HCT116 (cell line): ENCODE measurements at regions not wholly inside any gene's neighbourhood (a gene's known extent, or its start where the extent isn't known, plus 50 kb on each side); places are given as distances from the start of the nearest gene placed in this dataset.

Experiments
- ATAC-seq: fragments of 200-7000 bp; cut with Tn5 transposase; 2 replicates; pipeline ENCODE4 v1.9.1; 2020; ENCODE audit warnings: mild to moderate bottlenecking, moderate library complexity
- BruUV-seq: library from RNA; stranded (reverse); fragments of 400-500 nt; replicated peaks from 2 replicates; lab custom pipeline; 2021; lab: Mats Ljungman, UMichigan
- CTCF ChIA-PET: fragments of 300-600 bp; sonication (Branson Sonifier 250); formaldehyde crosslinking; loops from one replicate; lab custom pipeline; 2021; ENCODE audit warnings: antibody characterized with exemption; lab: Charles Lee
- POLR2A ChIA-PET: fragments of 300-600, 350-600 bp; sonication (Branson Sonifier 250); formaldehyde crosslinking; loops from one replicate; lab custom pipeline; 2021; ENCODE audit warnings: antibody characterized with exemption; lab: Charles Lee
- RAD21 ChIA-PET, 2 experiments: fragments of 300-600 bp; sonication (Branson Sonifier 250); formaldehyde crosslinking; loops; one replicate each; lab custom pipeline; 2023; ENCODE audit warnings: low total read pairs in 2 of 2; ENCODE audit not compliant: uncharacterized antibody in 2 of 2, unreplicated experiment in 2 of 2, low non-redundant PET in 1 of 2; lab: Charles Lee
- DNase-seq: peaks from one replicate; pipeline ENCODE4 v3.0.0-alpha.2; 2010; ENCODE audit warnings: low read depth, low spot score
- H2AFZ ChIP-seq: fragments of 200-600 bp; shearing (Covaris generic), sonication (generic); 2 replicates; pipeline ENCODE4 v1.6.1; 2017; ENCODE audit warnings: low read depth, mixed run types, mixed read lengths, antibody characterized with exemption, low read length; ENCODE audit not compliant: poor library complexity, severe bottlenecking
- H3K27ac ChIP-seq: 2 replicates; pipeline ENCODE4 v1.5.1; 2012; ENCODE audit warnings: low read depth, low read length
- H3K27me3 ChIP-seq: fragments of 200-600 bp; sonication (generic); 2 replicates; pipeline ENCODE4 v1.6.1; 2016; ENCODE audit warnings: mixed run types, low read length, mixed read lengths; ENCODE audit not compliant: insufficient read depth
- H3K36me3 ChIP-seq, 2 experiments: fragments of 200-500 bp in 1 of 2; fragments of 200-600 bp in 1 of 2; sonication (Bioruptor generic) in 1 of 2; sonication (generic) in 1 of 2; 2 replicates each; pipeline versions ENCODE4 v1.5.1 to v1.6.1; 2014 to 2016; ENCODE audit warnings: low read length in 2 of 2, inconsistent platforms in 1 of 2, mixed read lengths in 1 of 2, mixed run types in 1 of 2; ENCODE audit not compliant: insufficient read depth in 2 of 2, control insufficient read depth in 1 of 2
- H3K4me1 ChIP-seq, 2 experiments: fragments of 200-600 bp in 1 of 2; sonication (generic) in 1 of 2; 2 replicates each; pipeline versions ENCODE4 v1.5.1 to v1.6.1; 2012 to 2017; ENCODE audit warnings: low read length in 2 of 2, inconsistent platforms in 1 of 2, mild to moderate bottlenecking in 1 of 2, mixed read lengths in 1 of 2, mixed run types in 1 of 2, moderate library complexity in 1 of 2; ENCODE audit not compliant: insufficient read depth in 2 of 2, control insufficient read depth in 1 of 2
- H3K4me2 ChIP-seq: fragments of 200-600 bp; sonication (generic); 2 replicates; pipeline ENCODE4 v1.6.1; 2017; ENCODE audit warnings: mixed run types, low read length, mixed read lengths
- H3K4me3 ChIP-seq, 2 experiments: fragments of 200-600 bp in 1 of 2; sonication (generic) in 1 of 2; replicated peaks in 1 of 2; 2 replicates each; pipeline ENCODE4 v1.5.1; 2011 to 2016; ENCODE audit warnings: low read length in 2 of 2, control low read depth in 1 of 2, low read depth in 1 of 2, mild to moderate bottlenecking in 1 of 2, mixed read lengths in 1 of 2, mixed run types in 1 of 2
- H3K79me2 ChIP-seq: fragments of 200-600 bp; sonication (generic); 2 replicates; pipeline ENCODE4 v1.6.1; 2017; ENCODE audit warnings: mild to moderate bottlenecking, mixed run types, low read length, moderate library complexity, mixed read lengths; ENCODE audit not compliant: insufficient read depth
- H3K9ac ChIP-seq: fragments of 200-600 bp; sonication (generic); 2 replicates; pipeline ENCODE4 v1.6.1; 2016; ENCODE audit warnings: low read length, mixed read lengths
- H3K9me2 ChIP-seq: fragments of 200-600 bp; sonication (generic), shearing (Covaris generic); 2 replicates; pipeline ENCODE4 v1.6.1; 2017; ENCODE audit warnings: mixed run types, mild to moderate bottlenecking, moderate library complexity; ENCODE audit not compliant: insufficient read depth
- H3K9me3 ChIP-seq, 2 experiments: fragments of 200-500 bp in 1 of 2; fragments of 200-600 bp in 1 of 2; sonication (Bioruptor generic) in 1 of 2; sonication (generic) in 1 of 2; 2 replicates each; pipeline ENCODE4 v1.6.1; 2014 to 2017; ENCODE audit warnings: low read length in 2 of 2, mixed read lengths in 2 of 2, inconsistent platforms in 1 of 2, low read depth in 1 of 2, mild to moderate bottlenecking in 1 of 2, mixed run types in 1 of 2, moderate library complexity in 1 of 2; ENCODE audit not compliant: control insufficient read depth in 1 of 2, insufficient read depth in 1 of 2
- H4K20me1 ChIP-seq: fragments of 200-600 bp; sonication (generic), shearing (Covaris generic); 2 replicates; pipeline ENCODE4 v1.6.1; 2017; ENCODE audit warnings: mixed run types, mild to moderate bottlenecking, moderate library complexity; ENCODE audit not compliant: insufficient read depth
- ATF3 ChIP-seq: IDR thresholded peaks from 2 replicates; pipeline ENCODE4 v1.6.1; 2012
- CBX3 ChIP-seq: IDR thresholded peaks from 2 replicates; pipeline ENCODE4 v1.6.1; 2012; ENCODE audit warnings: low read depth
- CEBPB ChIP-seq: IDR thresholded peaks from 2 replicates; pipeline ENCODE4 v1.6.1; 2012; ENCODE audit warnings: low read depth
- ELF1 ChIP-seq: IDR thresholded peaks from 2 replicates; pipeline ENCODE4 v1.6.1; 2012; ENCODE audit warnings: low read depth, borderline replicate concordance
- EZH2phosphoT487 ChIP-seq: fragments of 200-600 bp; IDR thresholded peaks from 2 replicates; pipeline ENCODE4 v1.6.1; 2018; ENCODE audit warnings: antibody characterized with exemption, borderline replicate concordance
- FOSL1 ChIP-seq: IDR thresholded peaks from 2 replicates; pipeline ENCODE4 v1.6.1; 2012; ENCODE audit warnings: low read depth
- JUND ChIP-seq: IDR thresholded peaks from 2 replicates; pipeline ENCODE4 v1.6.1; 2012
- POLR2A ChIP-seq: IDR thresholded peaks from 2 replicates; pipeline ENCODE4 v1.7.0; 2011; ENCODE audit warnings: borderline replicate concordance; ENCODE audit not compliant: insufficient read depth, insufficient read length; ENCODE audit errors: extremely low read depth
- RAD21 ChIP-seq: IDR thresholded peaks from 2 replicates; pipeline ENCODE4 v1.6.1; 2012; ENCODE audit warnings: low read depth, mild to moderate bottlenecking
- REST ChIP-seq: IDR thresholded peaks from 2 replicates; pipeline ENCODE4 v1.6.1; 2012; ENCODE audit warnings: low read depth
- SIN3A ChIP-seq: IDR thresholded peaks from 2 replicates; pipeline ENCODE4 v1.6.1; 2012; ENCODE audit warnings: low read depth
- SP1 ChIP-seq: IDR thresholded peaks from 2 replicates; pipeline ENCODE4 v1.6.1; 2012; ENCODE audit warnings: low read depth
- intact Hi-C: fragments of 100-400 bp; cut with micrococcal nuclease; formaldehyde crosslinking; loops from 2 replicates; pipeline ENCODE4 v1.10.0; 2022

DNA sequence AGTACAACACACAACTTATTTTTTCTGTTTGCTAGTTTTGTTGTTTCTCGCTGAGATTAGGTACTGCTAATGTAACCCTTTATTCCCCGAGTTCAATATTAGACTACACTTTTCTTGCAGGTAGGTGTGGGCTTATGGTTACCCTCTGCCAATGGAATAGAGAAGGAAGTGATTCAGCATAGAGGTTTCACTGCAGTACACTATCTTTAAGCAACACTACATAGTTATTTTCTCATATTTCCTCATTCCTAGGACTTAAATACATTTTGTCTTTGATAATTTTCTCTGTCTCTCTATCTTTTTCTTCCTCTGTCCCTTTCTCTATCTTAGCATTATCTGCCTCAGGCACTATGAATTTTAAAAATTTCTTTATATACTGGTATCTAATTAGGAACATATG lies 791.0 kb downstream of the FAM181B start:
- H3K9me2 ChIP-seq = no peaks in the 10 kb centered on the region
- CTCF ChIA-PET = no interaction called here
- ATAC-seq (no peak), DNase-seq (no peak)
- H3K9me3 ChIP-seq = peaks cover 3 to 25% of the 10 kb centered on the region in 2 experiments; a peak in 3 of 4 replicates
- H3K79me2 ChIP-seq = no peaks in the 10 kb centered on the region
- H3K4me2 ChIP-seq = no peak overlapping the region
- no peaks in the 10 kb centered on the region for H4K20me1 ChIP-seq
- H2AFZ ChIP-seq = no peak overlapping the region
- POLR2A ChIA-PET = no interaction called here
- no peak overlapping the region for H3K27ac ChIP-seq
- no peaks in the 10 kb centered on the region for H3K36me3 ChIP-seq
- TF ChIP-seq RAD21 (no peak), ATF3 (no peak), JUND (no peak), CBX3 (no peak), CEBPB (no peak), POLR2A (no peak), SIN3A (no peak), REST (no peak), EZH2phosphoT487 (no peak), FOSL1 (no peak), SP1 (no peak), ELF1 (no peak)
- intact Hi-C loops = no loop called here
- no peak overlapping the region for H3K9ac ChIP-seq
- no peak overlapping the region for H3K4me3 ChIP-seq
- H3K4me1 ChIP-seq = no peaks in the 10 kb centered on the region
- BruUV-seq = no TSS peak
- RAD21 ChIA-PET = no interaction called here
- H3K27me3 ChIP-seq = no peaks in the 10 kb centered on the region
